ENCODE measurements at regions not wholly inside any gene's neighbourhood (a gene's known extent, or its start where the extent isn't known, plus 50 kb on each side); places are given as distances from the start of the nearest gene placed in this dataset.

DNA sequence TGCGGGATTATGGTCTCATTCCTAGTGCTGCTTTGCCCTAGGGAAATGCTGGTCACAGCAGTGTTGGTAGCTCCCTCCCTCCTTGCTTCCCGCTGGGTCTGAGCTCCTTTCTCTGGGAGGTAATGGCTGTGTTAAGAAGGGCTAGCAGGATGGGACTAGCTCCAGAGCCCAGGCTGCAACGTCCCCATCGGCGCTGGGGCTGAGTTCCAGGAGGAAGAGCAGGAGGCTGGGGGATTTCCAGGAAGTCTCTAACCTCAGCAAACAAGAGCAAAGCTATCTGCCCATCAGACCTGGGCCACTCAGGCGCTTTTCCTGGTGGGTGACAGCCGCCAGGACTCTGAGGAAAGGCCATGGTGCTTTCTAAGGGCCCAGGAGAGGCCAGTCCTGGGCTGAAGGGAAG is 174.2 kb downstream of the DLL1 start:
- DNase-seq, result no peak

- DNase-seq, result no peak
Measured at GRCh38 chr6:170114956-170115855, 175.7 kb downstream of the DLL1 start.

- DNase-seq, result no peak
Measured at GRCh38 chr6:170114187-170114945, 176.5 kb downstream of the DLL1 start.

GRCh38 chr6:170113141-170113540 is 177.7 kb downstream of the DLL1 start:
- no peak for DNase-seq

DNA sequence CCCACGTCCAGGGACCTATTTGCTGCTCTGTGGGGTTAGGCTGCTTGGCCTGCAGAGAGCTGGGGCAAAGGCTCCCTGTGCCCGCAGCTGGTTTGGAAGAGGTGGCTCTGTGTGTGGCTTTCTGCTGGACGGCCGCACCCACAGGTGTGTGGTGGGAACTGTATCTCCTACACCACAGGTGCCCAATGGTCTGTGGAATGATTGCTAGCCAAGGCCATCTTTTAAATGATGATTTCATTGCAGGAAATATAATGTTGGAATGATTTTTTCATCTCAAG is 178.4 kb downstream of the DLL1 start:
- DNase-seq, result no peak

- no peak for DNase-seq
Measured at GRCh38 chr6:170111816-170112582, 178.9 kb downstream of the DLL1 start.

- DNase-seq, result no peak
Measured at GRCh38 chr6:170111141-170111664, 179.7 kb downstream of the DLL1 start.

GRCh38 chr6:170110201-170111140 is 180.4 kb downstream of the DLL1 start:
- no peak for DNase-seq

GRCh38 chr6:170108890-170109587 is 181.8 kb downstream of the DLL1 start:
- no peak for DNase-seq

GRCh38 chr6:170108456-170108855 is 182.4 kb downstream of the DLL1 start:
- DNase-seq, result no peak

DNA sequence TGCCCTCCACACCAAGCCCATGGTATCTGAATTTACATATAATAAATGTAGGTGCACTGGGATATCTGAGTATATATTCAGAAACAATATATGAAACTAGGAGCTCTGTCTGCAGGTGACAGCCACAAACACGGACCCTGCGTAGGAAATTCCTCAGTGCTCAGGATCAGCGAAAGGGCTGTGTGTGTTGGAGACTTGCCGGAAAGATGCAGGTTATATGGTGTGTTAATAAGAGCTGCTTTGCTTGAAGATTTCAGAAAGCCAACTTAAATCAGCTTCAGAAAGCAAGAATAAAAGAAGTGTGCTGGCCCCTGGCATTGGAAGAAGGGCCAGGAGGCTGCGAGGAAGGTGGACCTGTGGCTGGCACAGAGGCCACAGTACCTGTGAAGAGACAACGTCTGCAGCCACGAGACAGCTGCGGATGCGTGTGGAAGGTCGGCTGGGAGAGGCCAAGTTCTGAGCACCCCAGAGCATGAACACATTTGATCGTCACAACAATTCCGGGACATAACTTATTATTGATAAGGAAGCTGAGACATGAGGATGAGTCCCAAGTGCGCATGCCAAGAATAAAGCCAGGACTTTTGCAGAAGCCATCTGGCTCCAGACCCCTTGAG is 183.2 kb downstream of the DLL1 start:
- no peak for DNase-seq

DNA sequence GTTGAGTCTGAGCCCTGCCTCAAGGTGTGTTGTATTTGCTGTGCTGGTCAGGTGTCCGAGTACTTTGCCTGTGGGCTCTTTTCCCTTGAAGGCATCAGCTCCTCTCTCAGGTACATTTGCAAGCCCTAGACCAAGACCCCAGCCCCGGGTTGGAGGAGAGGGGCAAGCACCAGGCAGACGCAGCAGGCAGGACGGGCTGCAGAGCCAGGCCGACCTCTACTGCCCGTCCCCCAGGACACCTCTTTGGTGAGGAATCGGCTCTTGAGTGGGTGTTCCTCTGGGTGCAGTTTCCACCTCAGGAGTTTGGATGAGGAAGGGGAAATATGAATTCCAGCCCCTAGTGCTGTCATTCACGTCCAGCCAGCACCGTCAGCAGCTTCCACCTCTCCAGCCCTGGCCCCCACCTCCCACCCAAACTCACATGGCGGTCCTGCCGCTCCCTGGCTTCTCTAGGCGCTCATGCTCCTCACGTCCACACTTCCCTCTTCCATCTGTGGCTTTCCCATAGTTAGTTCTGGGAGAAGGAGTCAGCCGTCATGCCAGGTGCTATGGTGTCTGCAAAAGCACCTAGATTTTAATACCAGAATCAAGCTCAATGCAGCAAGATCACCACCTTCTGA is 183.9 kb downstream of the DLL1 start:
- no peak for DNase-seq

- no peak for DNase-seq
Measured at GRCh38 chr6:170102582-170103481, 188.0 kb downstream of the DLL1 start.

DNA sequence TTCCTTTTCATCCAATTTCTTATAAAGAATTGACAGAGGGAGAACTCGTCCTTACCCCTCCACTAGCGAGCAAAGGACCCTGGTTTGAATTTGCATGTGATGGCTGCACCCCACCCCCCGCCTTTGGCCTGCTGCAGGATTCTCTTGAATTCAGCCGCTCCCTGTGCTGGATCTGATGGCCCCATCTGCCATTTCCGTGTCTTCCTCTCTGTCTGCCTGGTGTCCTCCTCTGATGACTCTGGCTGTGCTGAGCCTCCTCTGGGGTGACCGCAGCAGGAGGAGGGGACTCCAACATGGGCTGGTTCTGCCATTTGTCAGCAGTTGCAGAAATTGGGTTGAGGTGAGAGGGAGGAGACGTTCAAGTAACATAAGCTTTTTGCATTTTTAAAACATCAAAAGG is 188.8 kb downstream of the DLL1 start:
- DNase-seq, result no peak

GRCh38 chr6:170101281-170102035 is 189.4 kb downstream of the DLL1 start:
- DNase-seq, result no peak

DNA sequence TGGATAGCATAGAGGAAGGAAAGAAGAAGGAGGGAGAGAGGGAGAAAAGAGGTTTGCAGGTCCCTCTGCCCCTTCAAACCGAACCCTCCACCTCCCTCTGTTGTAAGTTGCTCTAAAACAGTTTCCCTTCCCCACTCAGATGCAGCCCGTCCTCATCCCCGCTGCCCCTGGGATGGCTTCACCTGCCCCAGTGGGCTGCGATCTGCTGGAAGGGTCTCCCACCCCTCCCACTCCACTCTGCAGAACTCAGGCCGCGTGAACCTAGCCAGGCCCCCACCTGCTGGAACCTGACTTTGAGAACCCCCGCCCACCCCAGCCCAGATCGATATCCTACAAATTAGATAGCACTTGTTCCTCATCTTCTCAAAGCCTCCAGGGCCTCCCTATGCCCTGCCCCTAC is 190.8 kb downstream of the DLL1 start:
- no peak for DNase-seq

DNA sequence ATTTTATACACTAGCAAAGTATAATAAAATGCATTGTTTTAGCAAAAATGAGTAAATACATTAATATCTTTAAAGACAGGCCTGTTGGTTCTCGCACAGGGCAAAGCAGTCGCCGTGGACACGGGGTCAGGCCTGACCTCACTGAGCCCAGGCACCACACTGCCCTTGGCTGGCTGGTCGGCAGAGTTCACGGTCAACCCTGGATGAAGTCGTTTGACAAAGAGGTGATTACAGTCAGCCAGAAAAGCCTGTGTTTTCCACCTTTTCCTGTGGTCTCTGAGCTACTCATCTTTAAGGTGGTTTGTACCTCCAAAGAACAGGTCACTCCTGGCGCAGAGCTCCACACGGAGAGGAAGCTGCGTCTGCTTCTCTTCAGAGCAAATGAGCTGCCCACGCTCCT is 191.5 kb downstream of the DLL1 start:
- DNase-seq, result no peak

All from muscle of back (tissue), 3 donors.